ENCODE measurements at regions not wholly inside any gene's neighbourhood (a gene's known extent, or its start where the extent isn't known, plus 50 kb on each side); places are given as distances from the start of the nearest gene placed in this dataset.
A peak's percentile ranks its signal among the peaks of the same experiment; 100 is the strongest.

DNA sequence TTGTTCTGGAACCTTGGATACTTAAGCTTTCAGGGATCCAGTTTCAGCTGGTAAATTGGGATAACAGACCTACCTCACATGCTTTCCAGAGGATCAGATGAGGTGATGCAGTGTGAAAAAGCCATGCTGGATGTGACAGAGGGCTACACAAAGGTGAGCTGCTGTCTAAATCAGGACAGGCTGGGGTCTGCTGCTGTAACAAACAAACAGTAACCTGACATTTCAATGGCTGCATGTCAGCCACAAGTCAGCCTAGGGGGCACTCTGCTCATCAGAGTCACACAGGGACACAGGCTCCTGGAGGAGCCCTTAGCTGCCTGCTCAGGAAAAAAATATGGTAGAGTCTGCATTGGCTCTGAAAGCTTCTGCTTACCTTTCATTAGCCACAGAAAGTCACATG is 66.7 kb upstream of the EGFLAM start:
- TF ChIP-seq POLR2A (IDR thresholded peaks at IDR 0.05) = no peak
- TF ChIP-seq, protein P1, sequence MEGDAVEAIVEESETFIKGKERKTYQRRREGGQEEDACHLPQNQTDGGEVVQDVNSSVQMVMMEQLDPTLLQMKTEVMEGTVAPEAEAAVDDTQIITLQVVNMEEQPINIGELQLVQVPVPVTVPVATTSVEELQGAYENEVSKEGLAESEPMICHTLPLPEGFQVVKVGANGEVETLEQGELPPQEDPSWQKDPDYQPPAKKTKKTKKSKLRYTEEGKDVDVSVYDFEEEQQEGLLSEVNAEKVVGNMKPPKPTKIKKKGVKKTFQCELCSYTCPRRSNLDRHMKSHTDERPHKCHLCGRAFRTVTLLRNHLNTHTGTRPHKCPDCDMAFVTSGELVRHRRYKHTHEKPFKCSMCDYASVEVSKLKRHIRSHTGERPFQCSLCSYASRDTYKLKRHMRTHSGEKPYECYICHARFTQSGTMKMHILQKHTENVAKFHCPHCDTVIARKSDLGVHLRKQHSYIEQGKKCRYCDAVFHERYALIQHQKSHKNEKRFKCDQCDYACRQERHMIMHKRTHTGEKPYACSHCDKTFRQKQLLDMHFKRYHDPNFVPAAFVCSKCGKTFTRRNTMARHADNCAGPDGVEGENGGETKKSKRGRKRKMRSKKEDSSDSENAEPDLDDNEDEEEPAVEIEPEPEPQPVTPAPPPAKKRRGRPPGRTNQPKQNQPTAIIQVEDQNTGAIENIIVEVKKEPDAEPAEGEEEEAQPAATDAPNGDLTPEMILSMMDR (IDR thresholded peaks at IDR 0.05) = no peak
- intact Hi-C loops (cut with DNase I) = loop anchor here (5.0 kb wide), 2 partner anchors 354 to 779 kb away; no protein-coding TSS in a partner anchor
- H3K9me3 ChIP-seq (replicated peaks in 1 of 3) = no peaks in the 10 kb centered on the region
- no peaks in the 10 kb centered on the region for H3K4me1 ChIP-seq (replicated peaks in 1 of 2)
- H3K36me3 ChIP-seq (replicated peaks in 1 of 2) = no peaks in the 10 kb centered on the region
- no peak for DNase-seq
- H3K27me3 ChIP-seq = no peaks in the 10 kb centered on the region
- H3K27ac ChIP-seq = no peak overlapping the region
- H3K4me3 ChIP-seq = no peak overlapping the region

DNA sequence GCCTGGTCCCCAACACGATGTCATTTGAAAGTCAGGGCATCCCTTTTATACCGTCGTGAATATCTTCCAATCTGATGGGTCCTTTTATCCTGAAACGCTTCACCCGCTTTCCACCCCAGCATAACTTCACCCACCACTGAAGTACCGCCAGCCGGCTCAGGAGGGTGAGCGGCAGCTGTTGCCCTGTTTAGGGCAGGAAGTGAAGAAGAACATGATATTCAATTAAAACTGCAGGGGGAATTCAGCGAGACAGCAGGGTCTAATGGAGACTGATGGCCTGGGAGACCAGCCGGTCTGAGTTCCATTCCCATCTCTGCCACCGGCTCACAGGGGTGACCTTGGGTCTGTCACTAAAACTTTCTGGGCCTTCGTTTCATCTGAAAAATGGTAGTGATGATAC is 68.2 kb upstream of the EGFLAM start:
- H3K9me3 ChIP-seq (replicated peaks in 1 of 3) = no peaks in the 10 kb centered on the region
- H3K4me1 ChIP-seq (replicated peaks in 1 of 2) = no peaks in the 10 kb centered on the region
- no peaks in the 10 kb centered on the region for H3K27me3 ChIP-seq
- WGBS, 4 donors = 88 to 95% (median 89%) methylated on average over 12 of the region's 12 CpGs
- no peak overlapping the region for H3K27ac ChIP-seq
- intact Hi-C loops (cut with DNase I) = loop anchor here (5.0 kb wide), 2 partner anchors 353 to 778 kb away; no protein-coding TSS in a partner anchor
- no peak for DNase-seq
- H3K4me3 ChIP-seq = no peak overlapping the region
- TF ChIP-seq, protein P1 (IDR thresholded peaks at IDR 0.05) = no peak
- no peak for TF ChIP-seq POLR2A (IDR thresholded peaks at IDR 0.05)
- no peaks in the 10 kb centered on the region for H3K36me3 ChIP-seq (replicated peaks in 1 of 2)

DNA sequence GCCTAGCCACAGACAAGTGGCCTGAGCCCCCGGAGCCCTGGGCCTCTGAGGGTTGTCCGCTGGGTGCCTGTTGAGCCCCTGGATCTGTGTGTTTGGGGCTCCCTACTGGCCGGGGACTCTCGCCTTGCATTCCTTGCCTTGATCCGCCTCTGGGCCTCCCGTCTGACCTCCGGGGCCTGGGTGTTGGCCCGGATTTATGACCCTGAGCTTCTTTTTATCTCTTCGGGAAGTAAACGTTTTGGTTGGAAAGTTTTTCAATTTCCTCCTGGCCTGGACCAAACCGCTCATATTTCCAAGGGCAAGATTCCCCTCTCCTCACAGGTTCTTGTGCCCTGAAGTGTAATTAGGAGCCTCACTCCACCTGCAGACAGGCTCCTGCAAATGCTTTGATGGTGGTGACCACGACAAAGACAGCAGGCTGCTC is 69.3 kb upstream of the EGFLAM start:
- H3K4me1 ChIP-seq (replicated peaks in 1 of 2) = no peaks in the 10 kb centered on the region
- H3K27me3 ChIP-seq = no peaks in the 10 kb centered on the region
- no peak overlapping the region for H3K27ac ChIP-seq
- intact Hi-C loops (cut with DNase I) = loop anchor here in 1 of 2 donors (5.0 to 10.0 kb wide), 2 partner anchors 164 to 677 kb away; no protein-coding TSS in a partner anchor
- no peak overlapping the region for H3K4me3 ChIP-seq
- H3K9me3 ChIP-seq (replicated peaks in 1 of 3) = no peaks in the 10 kb centered on the region
- H3K36me3 ChIP-seq (replicated peaks in 1 of 2) = no peaks in the 10 kb centered on the region
- DNase-seq = peak in 3 of 7 donors; percentile 16 to 19 (median 17)
- 25 to 40% (median 36%) methylated on average over 9 to 12 of the region's 12 CpGs for WGBS, 4 donors
- no peak for TF ChIP-seq POLR2A (IDR thresholded peaks at IDR 0.05)
- TF ChIP-seq, protein P1 (IDR thresholded peaks at IDR 0.05) = peak in 1 of 6 experiments; percentile 5

DNA sequence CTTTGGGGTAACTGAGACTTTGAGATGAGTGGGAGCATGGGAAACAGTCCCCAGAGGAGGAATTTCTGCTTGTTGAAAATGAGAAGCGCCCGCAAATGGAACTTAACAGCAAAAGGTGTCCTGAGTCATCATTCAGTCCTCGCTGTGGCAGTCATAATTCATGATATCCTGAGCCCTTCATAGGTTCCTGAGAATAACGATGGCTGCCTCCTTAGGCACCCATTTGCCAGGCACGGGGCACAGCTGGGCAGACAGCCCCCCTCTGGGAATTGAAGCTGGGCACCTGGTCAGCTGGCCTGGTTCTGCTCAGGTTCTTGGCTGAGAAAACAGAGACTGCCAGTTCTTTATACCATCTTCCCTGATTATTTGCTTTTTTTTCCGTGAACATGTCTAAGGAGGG is 69.8 kb upstream of the EGFLAM start:
- Histone ChIP-seq H3K27me3 (no peaks in the 10 kb centered on the region), H3K36me3 (replicated peaks in 1 of 2) (no peaks in the 10 kb centered on the region), H3K4me3 (no peak overlapping the region), H3K4me1 (replicated peaks in 1 of 2) (no peaks in the 10 kb centered on the region), H3K9me3 (replicated peaks in 1 of 3) (no peaks in the 10 kb centered on the region), H3K27ac (no peak overlapping the region)
- intact Hi-C loops (cut with DNase I) = loop anchor here in 1 of 2 donors (5.0 to 10.0 kb wide), 2 partner anchors 164 to 676 kb away; no protein-coding TSS in a partner anchor
- WGBS, 4 donors = 76 to 84% (median 78%) methylated on average over 6 of the region's 6 CpGs
- TF ChIP-seq, protein P1 (IDR thresholded peaks at IDR 0.05) = no peak
- no peak for TF ChIP-seq POLR2A (IDR thresholded peaks at IDR 0.05)
- DNase-seq = no peak

All from adrenal gland (tissue), 9 donors.